Hepatocyte (in vitro differentiated cells): ENCODE measurements at regions not wholly inside any gene's neighbourhood (a gene's known extent, or its start where the extent isn't known, plus 50 kb on each side); places are given as distances from the start of the nearest gene placed in this dataset.

Experiments used
- CTCF ChIP-seq: fragments of 200-600 bp; sonication (generic); IDR thresholded peaks from 2 replicates; pipeline ENCODE4 v1.5.1; 2016; ENCODE audit warnings: antibody characterized with exemption, mild to moderate bottlenecking; ENCODE audit not compliant: poor library complexity
- EZH2 ChIP-seq: fragments of 200-600 bp; sonication (generic); IDR thresholded peaks from 2 replicates; pipeline ENCODE4 v1.6.1; 2016; ENCODE audit warnings: antibody characterized with exemption, mild to moderate bottlenecking, borderline replicate concordance
- EZH2phosphoT487 ChIP-seq: fragments of 200-600 bp; sonication (generic); IDR thresholded peaks from one replicate; pipeline ENCODE4 v1.6.1; 2018; ENCODE audit warnings: antibody characterized with exemption, mild to moderate bottlenecking, low read depth, moderate library complexity; ENCODE audit not compliant: unreplicated experiment, severe bottlenecking

- TF ChIP-seq CTCF (peak; percentile 17), EZH2 (no peak), EZH2phosphoT487 (no peak)
Observed at GRCh38 chrX:81489987-81490386, 288.1 kb downstream of the SH3BGRL start.
